ENCODE measurements at regions not wholly inside any gene's neighbourhood (a gene's known extent, or its start where the extent isn't known, plus 50 kb on each side); places are given as distances from the start of the nearest gene placed in this dataset.
"Not testable (repeated sequence)": the region's sequence is repeated elsewhere in the genome, so short reads cannot be mapped to it uniquely, and the experiment has no call there.

DNA sequence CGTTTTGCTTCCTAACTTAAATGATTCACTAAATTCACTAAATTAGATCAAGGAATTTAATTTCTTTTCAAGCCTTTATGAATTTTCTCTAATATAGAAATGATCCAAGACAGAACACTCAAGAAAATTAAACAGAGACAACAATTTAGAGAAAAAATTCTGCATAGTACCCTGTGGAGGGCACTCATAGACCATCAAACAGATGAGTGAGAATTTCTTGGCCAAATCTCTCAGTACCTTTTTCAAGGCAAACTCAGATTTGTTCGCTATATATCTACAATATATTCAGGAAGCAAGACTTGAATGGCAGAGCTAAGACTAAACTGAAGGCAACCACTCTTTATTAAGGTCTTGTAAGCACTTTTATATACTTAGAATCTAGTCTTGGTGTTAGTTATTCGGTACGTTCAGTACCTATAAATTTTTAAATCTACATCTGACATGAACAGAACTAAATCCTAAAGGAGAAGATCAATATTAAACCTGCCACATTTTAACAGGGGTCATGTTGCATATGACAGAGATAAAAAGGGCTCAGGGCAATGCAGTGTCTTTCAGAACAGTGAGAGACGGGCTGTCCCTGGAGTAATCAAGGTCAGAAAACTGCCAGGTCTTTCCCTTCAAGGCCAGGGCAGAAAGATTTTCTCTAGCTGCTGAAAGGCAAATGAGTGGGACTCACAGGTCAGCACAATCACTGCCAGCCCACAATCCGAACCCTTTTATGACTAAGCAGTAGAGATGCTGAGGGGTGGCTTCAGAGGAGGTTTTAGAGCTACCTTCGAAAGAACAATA lies 118.8 kb upstream of the TMPRSS15 start:
- POLR2A ChIA-PET: no interaction called here
- Mint-ChIP-seq H3K4me1 (no peaks in the 10 kb centered on the region), H3K27me3 (no peaks in the 10 kb centered on the region), H3K9me3 (no peaks in the 10 kb centered on the region), H3K4me3 (no peak overlapping the region), H3K27ac (no peak overlapping the region), H3K36me3 (ENCODE audit: low read depth) (no peaks in the 10 kb centered on the region)
- DNase-seq: no peak
- CTCF ChIA-PET: no interaction called here

DNA sequence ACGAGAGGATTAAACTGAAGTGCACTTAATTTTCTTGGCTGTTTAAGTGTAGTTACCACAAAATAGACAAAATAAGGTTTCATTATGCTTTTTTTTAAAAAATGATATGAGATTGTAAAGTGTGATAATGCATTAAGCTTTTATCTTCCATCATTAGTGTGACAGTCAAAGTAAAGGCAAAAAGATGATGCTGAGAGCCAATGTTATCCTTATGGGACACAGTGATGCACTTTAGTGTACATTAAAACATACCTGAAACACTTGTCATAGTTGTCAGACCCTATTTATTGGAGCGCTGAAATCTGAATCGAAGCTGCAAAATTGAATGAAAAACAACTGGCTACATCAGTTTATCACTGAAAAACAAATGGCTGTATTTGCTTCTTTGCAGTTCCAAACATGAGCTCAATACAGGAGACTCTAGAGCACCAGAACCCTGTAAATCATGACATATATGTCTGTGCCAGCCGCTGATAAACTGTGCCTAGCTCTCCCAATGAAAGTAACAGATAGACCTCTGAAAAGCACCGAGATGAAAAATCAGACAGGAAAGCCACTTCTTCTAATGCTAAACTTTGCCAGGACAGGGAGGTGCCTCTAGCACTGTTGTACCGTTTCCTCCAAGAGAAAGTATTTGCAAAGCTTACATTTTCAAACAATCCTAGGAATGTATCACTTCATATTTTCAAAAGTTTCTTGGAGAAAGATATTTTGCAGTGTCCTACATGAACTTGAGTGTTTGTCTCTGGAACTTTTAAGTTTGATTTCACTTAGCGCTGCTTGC lies 120.7 kb upstream of the TMPRSS15 start:
- Mint-ChIP-seq H3K4me1 (no peaks in the 10 kb centered on the region), H3K4me3 (no peak overlapping the region), H3K27me3 (no peaks in the 10 kb centered on the region), H3K9me3 (no peaks in the 10 kb centered on the region), H3K27ac (no peak overlapping the region), H3K36me3 (ENCODE audit: low read depth) (no peaks in the 10 kb centered on the region)
- ChIA-PET POLR2A (no interaction called here), CTCF (no interaction called here)
- no peak for DNase-seq

DNA sequence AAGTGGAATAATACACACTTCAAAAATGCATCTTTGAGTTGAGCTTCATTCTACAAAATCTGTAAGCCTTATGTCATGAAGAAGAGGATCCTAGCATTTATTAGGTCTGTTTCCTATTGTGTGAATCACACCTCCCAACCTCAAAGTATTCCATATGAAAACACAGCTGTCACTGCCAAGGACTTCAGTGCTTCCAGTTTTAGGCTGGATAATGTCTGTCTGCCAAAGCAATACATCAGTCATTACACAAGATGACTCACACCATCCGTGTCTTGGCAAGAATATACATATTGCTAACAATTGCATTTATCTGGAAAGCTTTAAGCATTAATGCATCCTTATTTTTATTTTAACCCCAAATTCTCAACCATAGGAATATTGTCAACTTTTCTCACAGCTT lies 125.7 kb upstream of the TMPRSS15 start:
- Mint-ChIP-seq H3K36me3 (ENCODE audit: low read depth) (no peaks in the 10 kb centered on the region), H3K9me3 (no peaks in the 10 kb centered on the region), H3K27ac (no peak overlapping the region), H3K27me3 (no peaks in the 10 kb centered on the region), H3K4me1 (no peaks in the 10 kb centered on the region), H3K4me3 (no peak overlapping the region)
- DNase-seq: no peak
- ChIA-PET CTCF (no interaction called here), POLR2A (no interaction called here)

GRCh38 chr21:18542081-18542480 lies 138.5 kb upstream of the TMPRSS15 start:
- ChIA-PET CTCF (no interaction called here), POLR2A (no interaction called here)
- no peak for DNase-seq
- no peaks in the 10 kb centered on the region for H3K9me3 Mint-ChIP-seq
- no peaks in the 10 kb centered on the region for H3K27me3 Mint-ChIP-seq
- no peaks in the 10 kb centered on the region for H3K4me1 Mint-ChIP-seq
- H3K4me3 Mint-ChIP-seq: no peak overlapping the region
- H3K36me3 Mint-ChIP-seq (ENCODE audit: low read depth): no peaks in the 10 kb centered on the region
- H3K27ac Mint-ChIP-seq: no peak overlapping the region

GRCh38 chr21:18545908-18546307 lies 142.3 kb upstream of the TMPRSS15 start:
- no peaks in the 10 kb centered on the region for H3K4me1 Mint-ChIP-seq
- no peak overlapping the region for H3K4me3 Mint-ChIP-seq
- H3K27me3 Mint-ChIP-seq: no peaks in the 10 kb centered on the region
- H3K27ac Mint-ChIP-seq: no peak overlapping the region
- no peaks in the 10 kb centered on the region for H3K9me3 Mint-ChIP-seq
- ChIA-PET CTCF (no interaction called here), POLR2A (no interaction called here)
- H3K36me3 Mint-ChIP-seq (ENCODE audit: low read depth): no peaks in the 10 kb centered on the region
- DNase-seq: no peak

GRCh38 chr21:18547347-18547746 lies 143.8 kb upstream of the TMPRSS15 start:
- no peaks in the 10 kb centered on the region for H3K9me3 Mint-ChIP-seq
- H3K4me3 Mint-ChIP-seq: no peak overlapping the region
- DNase-seq: no peak
- no peaks in the 10 kb centered on the region for H3K4me1 Mint-ChIP-seq
- ChIA-PET CTCF (no interaction called here), POLR2A (no interaction called here)
- H3K27ac Mint-ChIP-seq: no peak overlapping the region
- H3K36me3 Mint-ChIP-seq (ENCODE audit: low read depth): no peaks in the 10 kb centered on the region
- H3K27me3 Mint-ChIP-seq: no peaks in the 10 kb centered on the region

GRCh38 chr21:18548249-18548648 lies 144.7 kb upstream of the TMPRSS15 start:
- no peaks in the 10 kb centered on the region for H3K4me1 Mint-ChIP-seq
- H3K27ac Mint-ChIP-seq: no peak overlapping the region
- no peaks in the 10 kb centered on the region for H3K36me3 Mint-ChIP-seq (ENCODE audit: low read depth)
- no peak for DNase-seq
- no peaks in the 10 kb centered on the region for H3K27me3 Mint-ChIP-seq
- POLR2A ChIA-PET: no interaction called here
- H3K4me3 Mint-ChIP-seq: no peak overlapping the region
- H3K9me3 Mint-ChIP-seq: no peaks in the 10 kb centered on the region
- CTCF ChIA-PET: no interaction called here

GRCh38 chr21:18549214-18549905 lies 145.8 kb upstream of the TMPRSS15 start:
- CTCF ChIA-PET: no interaction called here
- Mint-ChIP-seq H3K9me3 (no peaks in the 10 kb centered on the region), H3K4me3 (no peak overlapping the region), H3K27ac (no peak overlapping the region), H3K4me1 (no peaks in the 10 kb centered on the region), H3K27me3 (no peaks in the 10 kb centered on the region), H3K36me3 (ENCODE audit: low read depth) (no peaks in the 10 kb centered on the region)
- POLR2A ChIA-PET: no interaction called here
- DNase-seq: no peak

DNA sequence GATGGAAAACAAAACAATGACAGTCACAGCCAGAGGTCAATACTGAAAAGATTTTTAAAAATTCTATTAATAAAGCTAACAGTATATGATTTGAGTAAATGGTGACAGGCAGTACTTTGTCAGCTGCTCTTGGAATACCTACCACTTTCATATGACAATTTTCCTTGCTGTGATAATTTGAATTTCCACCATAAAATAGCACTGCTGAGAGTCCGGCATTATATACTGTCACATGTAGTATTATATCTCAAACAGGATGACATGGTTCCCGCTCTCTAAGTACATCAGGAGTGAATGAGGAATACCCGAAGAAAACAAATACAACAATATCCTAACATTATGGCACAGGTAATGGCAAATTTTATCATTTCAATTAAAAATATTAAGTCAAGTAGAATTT lies 146.8 kb upstream of the TMPRSS15 start:
- ChIA-PET POLR2A (no interaction called here), CTCF (no interaction called here)
- Mint-ChIP-seq H3K9me3 (no peaks in the 10 kb centered on the region), H3K4me3 (no peak overlapping the region), H3K36me3 (ENCODE audit: low read depth) (no peaks in the 10 kb centered on the region), H3K27ac (no peak overlapping the region), H3K27me3 (no peaks in the 10 kb centered on the region), H3K4me1 (no peaks in the 10 kb centered on the region)
- no peak for DNase-seq

DNA sequence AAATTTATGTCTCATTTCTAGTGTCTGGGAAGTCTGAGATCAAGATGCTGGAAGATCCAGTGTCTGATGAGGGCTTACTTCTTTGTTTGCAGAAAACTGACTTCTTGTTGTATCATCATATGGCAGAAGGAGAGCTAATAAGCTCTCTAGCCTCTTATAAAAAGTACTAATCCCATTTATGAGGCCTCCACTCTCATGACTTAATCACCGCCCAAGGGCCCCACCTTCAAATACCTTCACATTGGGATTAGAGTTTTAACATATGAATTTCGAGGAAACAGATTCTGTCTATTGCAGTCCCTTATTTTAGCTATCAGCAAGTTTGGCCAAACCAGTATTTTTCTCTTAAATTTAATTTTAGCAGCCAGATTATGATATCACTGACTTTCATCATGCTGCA lies 150.2 kb upstream of the TMPRSS15 start:
- Mint-ChIP-seq H3K4me3 (no peak overlapping the region), H3K36me3 (ENCODE audit: low read depth) (no peaks in the 10 kb centered on the region), H3K27me3 (no peaks in the 10 kb centered on the region), H3K27ac (no peak overlapping the region), H3K9me3 (no peaks in the 10 kb centered on the region), H3K4me1 (no peaks in the 10 kb centered on the region)
- CTCF ChIA-PET: no interaction called here
- POLR2A ChIA-PET: no interaction called here
- DNase-seq: no peak

DNA sequence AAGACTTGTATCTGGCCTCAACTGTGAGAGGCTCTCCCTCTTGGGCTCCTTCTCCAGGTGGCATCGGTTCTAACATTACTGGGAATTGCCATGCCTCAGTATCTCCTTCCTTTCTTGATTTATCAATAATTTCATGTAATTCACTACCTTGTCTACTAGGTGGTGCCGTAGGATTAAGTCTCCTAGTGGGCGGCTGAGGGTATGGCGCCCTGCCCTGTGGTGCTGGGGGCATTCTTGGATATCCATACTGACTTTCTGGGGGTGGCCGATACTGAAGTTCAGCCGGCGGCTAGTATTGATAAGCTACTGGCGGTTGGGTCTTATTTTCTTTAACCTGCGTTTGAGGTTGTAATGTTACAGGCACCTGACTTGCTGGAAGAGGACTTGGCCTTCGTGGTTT lies 164.2 kb upstream of the TMPRSS15 start:
- POLR2A ChIA-PET; DNase-seq; H3K36me3 Mint-ChIP-seq (ENCODE audit: low read depth); H3K4me1 Mint-ChIP-seq; H3K27ac Mint-ChIP-seq; H3K27me3 Mint-ChIP-seq; CTCF ChIA-PET; H3K9me3 Mint-ChIP-seq; H3K4me3 Mint-ChIP-seq: not testable (repeated sequence)

DNA sequence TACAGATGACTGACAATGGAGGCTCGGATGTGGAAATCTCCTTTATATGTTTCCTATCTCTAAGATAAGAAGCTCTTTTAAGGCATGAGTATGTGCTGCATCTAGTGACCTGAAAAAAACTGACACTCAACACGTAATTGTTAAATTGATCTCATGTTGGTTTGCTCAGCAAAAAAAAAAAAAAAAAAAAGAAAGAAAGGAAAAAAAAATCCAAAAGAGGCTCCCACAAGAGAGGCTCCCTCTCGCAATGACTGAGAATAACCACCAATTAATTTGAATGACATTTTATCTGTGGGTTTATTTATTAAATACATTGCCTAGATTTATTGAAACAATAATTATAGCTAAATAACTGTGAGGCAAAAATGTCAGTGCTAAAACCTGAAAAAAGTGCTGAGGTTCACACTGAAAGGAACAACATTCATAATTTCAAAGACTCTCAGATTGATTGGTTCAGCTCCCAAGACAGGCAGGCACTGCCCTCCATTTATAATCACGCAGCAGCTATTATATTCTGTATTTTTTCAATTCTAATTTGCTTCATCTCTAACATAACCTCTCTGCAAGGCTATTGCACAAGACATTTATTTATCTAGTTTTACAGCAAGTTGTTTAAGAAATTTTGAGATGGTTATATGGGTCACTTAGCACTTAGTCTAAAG lies 184.5 kb upstream of the TMPRSS15 start:
- Mint-ChIP-seq H3K27me3 (no peaks in the 10 kb centered on the region), H3K4me3 (no peak overlapping the region), H3K9me3 (peaks cover 1% of the 10 kb centered on the region), H3K27ac (no peak overlapping the region), H3K36me3 (ENCODE audit: low read depth) (no peaks in the 10 kb centered on the region), H3K4me1 (no peaks in the 10 kb centered on the region)
- ChIA-PET POLR2A (no interaction called here), CTCF (no interaction called here)
- no peak for DNase-seq

GRCh38 chr21:18601146-18601545 lies 197.6 kb upstream of the TMPRSS15 start:
- Mint-ChIP-seq H3K36me3 (ENCODE audit: low read depth) (no peaks in the 10 kb centered on the region), H3K4me3 (no peak overlapping the region), H3K9me3 (peaks cover 3% of the 10 kb centered on the region), H3K27ac (no peak overlapping the region), H3K27me3 (no peaks in the 10 kb centered on the region), H3K4me1 (no peaks in the 10 kb centered on the region)
- ChIA-PET POLR2A (no interaction called here), CTCF (no interaction called here)
- no peak for DNase-seq

Measured in activated CD4-positive, alpha-beta T cell treated with anti-CD3 and anti-CD28 coated beads, Interleukin-2, amount 10 ng/mL, durations not matched to agents 7 days and 5 days (primary cell).